NCI-H128 (cell line): ENCODE measurements at regions not wholly inside any gene's neighbourhood (a gene's known extent, or its start where the extent isn't known, plus 50 kb on each side); places are given as distances from the start of the nearest gene placed in this dataset.
"Not testable (repeated sequence)": the region's sequence is repeated elsewhere in the genome, so short reads cannot be mapped to it uniquely, and the experiment has no call there.

ENCODE experiments used
- DNase-seq: peaks from one replicate; lab custom pipeline; 2025; ENCODE audit not compliant: unreplicated experiment; lab: John Stamatoyannopoulos, UW

- DNase-seq: not testable (repeated sequence)
Measured at GRCh38 chr5:135143682-135144081, 109.7 kb upstream of the PITX1 start.

GRCh38 chr5:135141303-135142268, 107.6 kb upstream of the PITX1 start:
- DNase-seq: no peak

- DNase-seq: no peak
Measured at GRCh38 chr5:135140446-135141204, 106.6 kb upstream of the PITX1 start.

GRCh38 chr5:135139381-135140134, 105.5 kb upstream of the PITX1 start:
- DNase-seq: no peak

GRCh38 chr5:135138116-135138850, 104.3 kb upstream of the PITX1 start:
- DNase-seq: no peak

GRCh38 chr5:135137146-135137915, 103.3 kb upstream of the PITX1 start:
- DNase-seq: no peak

- no peak for DNase-seq
Measured at GRCh38 chr5:135136546-135136945, 102.5 kb upstream of the PITX1 start.

GRCh38 chr5:135135530-135136226, 101.7 kb upstream of the PITX1 start:
- DNase-seq: no peak

GRCh38 chr5:135134691-135135381, 100.8 kb upstream of the PITX1 start:
- DNase-seq: no peak

GRCh38 chr5:135133698-135134515, 99.9 kb upstream of the PITX1 start:
- DNase-seq: no peak

GRCh38 chr5:135133181-135133580, 99.2 kb upstream of the PITX1 start:
- DNase-seq: no peak

GRCh38 chr5:135131801-135132680, 98.0 kb upstream of the PITX1 start:
- DNase-seq: no peak

- no peak for DNase-seq
Measured at GRCh38 chr5:135130261-135131215, 96.5 kb upstream of the PITX1 start.

- no peak for DNase-seq
Measured at GRCh38 chr5:135129307-135129706, 95.3 kb upstream of the PITX1 start.

GRCh38 chr5:135128361-135128760, 94.3 kb upstream of the PITX1 start:
- DNase-seq: no peak
